Activated CD4-positive, alpha-beta T cell treated with anti-CD3 and anti-CD28 coated beads for 36 hours (primary cell): ENCODE measurements at regions not wholly inside any gene's neighbourhood (a gene's known extent, or its start where the extent isn't known, plus 50 kb on each side); places are given as distances from the start of the nearest gene placed in this dataset.

Source experiments
- ATAC-seq: fragments of 200-7000 bp; cut with Tn5 transposase; one replicate; pipeline ENCODE4 v1.10.0; 2021; ENCODE audit warnings: mild to moderate bottlenecking, moderate library complexity
- CTCF ChIA-PET: fragments of 350-600 bp; sonication (Branson Sonifier 250); formaldehyde crosslinking; loops from one replicate; lab custom pipeline; 2021; ENCODE audit warnings: antibody characterized with exemption; lab: Charles Lee
- POLR2A ChIA-PET: fragments of 350-600 bp; sonication (Branson Sonifier 250); formaldehyde crosslinking; loops from one replicate; lab custom pipeline; 2021; ENCODE audit warnings: antibody characterized with exemption, inconsistent platforms; lab: Charles Lee
- DNase-seq: peaks from one replicate; pipeline ENCODE4 v3.0.0-alpha.2; 2020
- H3K27ac Mint-ChIP-seq: one replicate; pipeline ENCODE4 v1.8.0; 2021; ENCODE audit warnings: mixed read lengths
- H3K27me3 Mint-ChIP-seq: one replicate; pipeline ENCODE4 v1.8.0; 2021; ENCODE audit warnings: mixed read lengths
- H3K36me3 Mint-ChIP-seq: one replicate; pipeline ENCODE4 v1.8.0; 2021; ENCODE audit warnings: low read depth, mixed read lengths
- H3K4me1 Mint-ChIP-seq: one replicate; pipeline ENCODE4 v1.8.0; 2021; ENCODE audit warnings: mixed read lengths
- H3K4me3 Mint-ChIP-seq: one replicate; pipeline ENCODE4 v1.8.0; 2021; ENCODE audit warnings: mild to moderate bottlenecking, moderate library complexity, mixed read lengths
- H3K9me3 Mint-ChIP-seq: one replicate; pipeline ENCODE4 v1.8.0; 2021; ENCODE audit warnings: low read depth, mixed read lengths
- intact Hi-C, 2 experiments: fragments of 100-400 bp; cut with DNase I in 1 of 2; cut with micrococcal nuclease in 1 of 2; formaldehyde crosslinking; loops; one replicate each; pipeline versions ENCODE4 v1.14.2 to v1.15.1; 2022 to 2024; cut with DNase I, micrococcal nuclease

GRCh38 chr14:44418856-44419255 lies 88.2 kb downstream of the FSCB start:
- CTCF ChIA-PET: no interaction called here
- H3K4me1 Mint-ChIP-seq: no peaks in the 10 kb centered on the region
- H3K4me3 Mint-ChIP-seq: no peak overlapping the region
- intact Hi-C loops: no loop called here
- H3K27me3 Mint-ChIP-seq: no peaks in the 10 kb centered on the region
- no peaks in the 10 kb centered on the region for H3K36me3 Mint-ChIP-seq
- POLR2A ChIA-PET: no interaction called here
- ATAC-seq (no peak), DNase-seq (no peak)
- no peak overlapping the region for H3K27ac Mint-ChIP-seq
- H3K9me3 Mint-ChIP-seq: peaks cover 14% of the 10 kb centered on the region

- no peak overlapping the region for H3K27ac Mint-ChIP-seq
- ChIA-PET CTCF (no interaction called here), POLR2A (no interaction called here)
- no peak overlapping the region for H3K4me3 Mint-ChIP-seq
- intact Hi-C loops: no loop called here
- peaks cover 8% of the 10 kb centered on the region for H3K9me3 Mint-ChIP-seq
- DNase-seq (no peak), ATAC-seq (no peak)
- H3K4me1 Mint-ChIP-seq: no peaks in the 10 kb centered on the region
- H3K36me3 Mint-ChIP-seq: no peaks in the 10 kb centered on the region
- no peaks in the 10 kb centered on the region for H3K27me3 Mint-ChIP-seq
Observed at GRCh38 chr14:44417809-44418208, 89.3 kb downstream of the FSCB start.

- Mint-ChIP-seq H3K4me1 (no peaks in the 10 kb centered on the region), H3K9me3 (peaks cover 5% of the 10 kb centered on the region), H3K27me3 (no peaks in the 10 kb centered on the region), H3K27ac (no peak overlapping the region), H3K36me3 (no peaks in the 10 kb centered on the region), H3K4me3 (no peak overlapping the region)
- CTCF ChIA-PET: no interaction called here
- no peak for ATAC-seq
- intact Hi-C loops: no loop called here
- DNase-seq: no peak
- POLR2A ChIA-PET: no interaction called here
Observed at GRCh38 chr14:44414646-44415045, 92.4 kb downstream of the FSCB start.

DNA sequence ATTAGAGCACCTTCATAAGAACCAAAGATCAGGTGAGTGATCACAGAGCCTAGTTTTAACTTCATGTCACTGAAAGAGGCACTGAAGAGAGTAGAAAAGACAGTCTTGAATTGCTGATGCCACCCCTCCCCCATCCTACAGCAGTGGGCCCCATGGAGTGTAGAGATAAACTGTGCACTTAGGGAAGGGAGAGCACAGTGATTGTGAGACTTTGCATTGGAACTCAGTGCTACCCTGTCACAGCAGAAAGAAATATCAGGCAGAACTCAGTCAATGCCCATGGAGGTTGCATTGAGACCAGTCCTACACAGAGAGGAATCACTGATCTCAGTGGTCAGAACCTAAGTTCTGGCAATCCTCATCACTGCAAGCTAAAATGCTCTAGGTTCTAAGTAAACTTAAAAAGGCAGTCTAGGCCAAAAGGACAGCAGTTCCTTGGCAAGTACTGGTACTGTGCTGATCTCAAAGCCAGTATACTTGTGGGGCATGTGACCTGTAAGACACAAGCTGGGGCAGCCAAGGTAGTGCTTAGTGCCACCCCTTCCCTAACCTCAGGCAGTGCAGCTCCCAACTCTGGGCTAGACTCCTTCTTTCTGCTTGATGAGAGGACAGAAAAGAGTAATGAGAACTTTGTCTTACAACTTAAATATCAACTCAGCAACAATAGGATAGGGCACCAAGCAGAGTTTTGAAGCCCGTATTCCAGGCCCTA lies 94.1 kb downstream of the FSCB start:
- no peaks in the 10 kb centered on the region for H3K36me3 Mint-ChIP-seq
- CTCF ChIA-PET: no interaction called here
- no peak for ATAC-seq
- no peaks in the 10 kb centered on the region for H3K4me1 Mint-ChIP-seq
- no peak for DNase-seq
- intact Hi-C loops: no loop called here
- peaks cover 1% of the 10 kb centered on the region for H3K9me3 Mint-ChIP-seq
- no peak overlapping the region for H3K27ac Mint-ChIP-seq
- no peaks in the 10 kb centered on the region for H3K27me3 Mint-ChIP-seq
- H3K4me3 Mint-ChIP-seq: no peak overlapping the region
- POLR2A ChIA-PET: no interaction called here

GRCh38 chr14:44405011-44405486 lies 102.0 kb downstream of the FSCB start:
- Mint-ChIP-seq H3K4me1 (no peaks in the 10 kb centered on the region), H3K9me3 (peaks cover 6% of the 10 kb centered on the region), H3K27ac (no peak overlapping the region), H3K27me3 (no peaks in the 10 kb centered on the region), H3K36me3 (no peaks in the 10 kb centered on the region), H3K4me3 (no peak overlapping the region)
- ATAC-seq (no peak), DNase-seq (no peak)
- intact Hi-C loops: no loop called here
- ChIA-PET POLR2A (no interaction called here), CTCF (no interaction called here)

GRCh38 chr14:44404599-44404998 lies 102.5 kb downstream of the FSCB start:
- ATAC-seq (no peak), DNase-seq (no peak)
- peaks cover 7% of the 10 kb centered on the region for H3K9me3 Mint-ChIP-seq
- ChIA-PET POLR2A (no interaction called here), CTCF (no interaction called here)
- no peak overlapping the region for H3K4me3 Mint-ChIP-seq
- H3K27me3 Mint-ChIP-seq: no peaks in the 10 kb centered on the region
- no peak overlapping the region for H3K27ac Mint-ChIP-seq
- no peaks in the 10 kb centered on the region for H3K4me1 Mint-ChIP-seq
- no peaks in the 10 kb centered on the region for H3K36me3 Mint-ChIP-seq
- intact Hi-C loops: loop anchor here in 1 of 2 experiments (1.0 to 5.0 kb wide), 2 partner anchors 26 to 748 kb away; no protein-coding TSS in a partner anchor

DNA sequence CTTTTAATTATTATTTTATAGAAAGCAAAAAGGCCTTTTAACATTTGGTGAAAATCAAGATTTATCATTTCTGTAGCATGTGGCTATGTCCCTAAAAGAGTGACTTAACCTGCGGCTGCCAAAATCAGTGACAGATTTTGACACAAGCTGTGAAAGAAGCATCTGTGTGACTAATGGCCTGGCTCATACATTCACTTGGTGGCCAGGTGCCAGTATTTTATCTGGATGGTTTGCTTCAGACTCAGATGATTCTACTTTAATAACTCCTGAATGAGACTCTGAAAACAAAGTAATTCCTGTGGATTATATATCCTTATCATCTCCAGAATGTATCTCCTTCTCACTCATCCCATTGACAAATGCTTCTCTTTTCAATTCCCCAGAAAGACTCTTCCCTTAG lies 103.0 kb downstream of the FSCB start:
- Mint-ChIP-seq H3K27me3 (no peaks in the 10 kb centered on the region), H3K36me3 (no peaks in the 10 kb centered on the region), H3K4me3 (no peak overlapping the region), H3K9me3 (peaks cover 7% of the 10 kb centered on the region), H3K4me1 (no peaks in the 10 kb centered on the region), H3K27ac (no peak overlapping the region)
- ATAC-seq (no peak), DNase-seq (no peak)
- intact Hi-C loops: loop anchor here in 1 of 2 experiments (1.0 to 5.0 kb wide), 2 partner anchors 26 to 748 kb away; no protein-coding TSS in a partner anchor
- ChIA-PET CTCF (no interaction called here), POLR2A (no interaction called here)

- Mint-ChIP-seq H3K4me3 (no peak overlapping the region), H3K9me3 (peaks cover 5% of the 10 kb centered on the region), H3K36me3 (no peaks in the 10 kb centered on the region), H3K27ac (no peak overlapping the region), H3K27me3 (no peaks in the 10 kb centered on the region), H3K4me1 (no peaks in the 10 kb centered on the region)
- DNase-seq: no peak
- ChIA-PET POLR2A (no interaction called here), CTCF (no interaction called here)
- no peak for ATAC-seq
- intact Hi-C loops: loop anchor here in 1 of 2 experiments (5.0 kb wide), 1 partner anchor 749 kb away; no protein-coding TSS in a partner anchor
Observed at GRCh38 chr14:44403193-44403592, 103.9 kb downstream of the FSCB start.

GRCh38 chr14:44396226-44396625 lies 110.9 kb downstream of the FSCB start:
- intact Hi-C loops: no loop called here
- no peak for ATAC-seq
- Mint-ChIP-seq H3K36me3 (no peaks in the 10 kb centered on the region), H3K27me3 (no peaks in the 10 kb centered on the region), H3K4me1 (no peaks in the 10 kb centered on the region), H3K4me3 (no peak overlapping the region), H3K27ac (no peak overlapping the region), H3K9me3 (peaks cover 9% of the 10 kb centered on the region)
- DNase-seq: no peak
- ChIA-PET POLR2A (no interaction called here), CTCF (no interaction called here)

DNA sequence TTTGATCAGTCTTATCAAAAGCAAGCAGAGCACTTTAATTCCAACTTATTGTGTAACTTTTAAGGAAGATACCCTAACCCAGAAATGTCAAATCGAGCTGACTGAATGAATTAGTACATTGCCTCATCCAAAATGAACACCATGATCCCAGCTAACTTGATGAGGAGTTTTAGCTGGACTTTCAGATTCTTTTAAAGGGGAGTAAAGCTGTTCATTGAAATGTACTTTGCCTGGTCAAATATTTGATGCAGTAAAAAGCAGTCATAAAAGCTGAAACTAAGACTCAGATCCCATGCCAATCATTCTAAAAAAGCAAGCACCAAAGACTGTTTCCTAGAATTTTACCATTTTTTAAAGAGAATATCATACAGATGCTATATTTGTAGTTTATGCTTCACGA lies 114.1 kb downstream of the FSCB start:
- Mint-ChIP-seq H3K27me3 (no peaks in the 10 kb centered on the region), H3K36me3 (no peaks in the 10 kb centered on the region), H3K27ac (no peak overlapping the region), H3K4me1 (no peaks in the 10 kb centered on the region), H3K4me3 (no peak overlapping the region), H3K9me3 (peaks cover 7% of the 10 kb centered on the region)
- no peak for DNase-seq
- intact Hi-C loops: no loop called here
- ATAC-seq: no peak
- ChIA-PET POLR2A (no interaction called here), CTCF (no interaction called here)

- no peaks in the 10 kb centered on the region for H3K4me1 Mint-ChIP-seq
- H3K4me3 Mint-ChIP-seq: no peak overlapping the region
- DNase-seq: no peak
- H3K27me3 Mint-ChIP-seq: no peaks in the 10 kb centered on the region
- ChIA-PET POLR2A (no interaction called here), CTCF (no interaction called here)
- H3K27ac Mint-ChIP-seq: no peak overlapping the region
- H3K9me3 Mint-ChIP-seq: peaks cover 2% of the 10 kb centered on the region
- intact Hi-C loops: no loop called here
- no peak for ATAC-seq
- no peaks in the 10 kb centered on the region for H3K36me3 Mint-ChIP-seq
Observed at GRCh38 chr14:44388306-44388705, 118.8 kb downstream of the FSCB start.

DNA sequence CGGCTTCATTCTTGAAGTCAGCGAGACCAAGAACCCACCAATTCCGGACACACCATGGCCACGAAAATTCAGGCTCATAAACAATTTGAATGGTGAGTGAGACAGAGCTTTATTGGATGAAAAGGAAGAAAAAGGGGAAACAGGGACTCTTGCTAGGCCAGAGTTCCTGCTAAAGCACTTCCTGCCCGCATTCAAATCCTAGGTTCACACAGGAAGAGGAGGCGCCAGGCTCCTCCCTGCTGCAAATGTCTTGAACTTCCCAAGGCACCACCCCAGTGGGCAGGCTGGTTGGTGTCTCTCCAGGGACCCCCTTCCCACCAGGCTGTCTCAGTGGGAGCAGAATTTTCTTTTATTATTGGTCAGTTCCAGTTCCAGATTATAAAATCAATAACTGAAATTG lies 121.2 kb downstream of the FSCB start:
- intact Hi-C loops: no loop called here
- no peak overlapping the region for H3K4me3 Mint-ChIP-seq
- no peaks in the 10 kb centered on the region for H3K4me1 Mint-ChIP-seq

More for the DNA sequence above, 121.2 kb downstream of the FSCB start:
- no peaks in the 10 kb centered on the region for H3K36me3 Mint-ChIP-seq
- no peaks in the 10 kb centered on the region for H3K27me3 Mint-ChIP-seq
- CTCF ChIA-PET: no interaction called here
- DNase-seq (no peak), ATAC-seq (no peak)
- POLR2A ChIA-PET: no interaction called here
- H3K27ac Mint-ChIP-seq: no peak overlapping the region
- H3K9me3 Mint-ChIP-seq: peaks cover 5% of the 10 kb centered on the region
